DND-41 (cell line): ENCODE measurements at regions not wholly inside any gene's neighbourhood (a gene's known extent, or its start where the extent isn't known, plus 50 kb on each side); places are given as distances from the start of the nearest gene placed in this dataset.

ENCODE experiments used
- CTCF ChIP-seq: IDR thresholded peaks from 2 replicates; pipeline ENCODE4 v1.5.1; 2012; ENCODE audit warnings: borderline replicate concordance, low read length, moderate library complexity, mild to moderate bottlenecking; ENCODE audit not compliant: poor library complexity, severe bottlenecking; ENCODE audit errors: extremely low read depth
- EZH2 ChIP-seq: IDR thresholded peaks from 3 replicates; pipeline ENCODE4 v1.6.1; 2012; ENCODE audit warnings: borderline replicate concordance, low read depth, mild to moderate bottlenecking, moderate library complexity, low read length, inconsistent platforms; ENCODE audit not compliant: severe bottlenecking

GRCh38 chr12:127079636-127080035 is 1187.3 kb upstream of the TMEM132C start:
- TF ChIP-seq EZH2 (no peak), CTCF (no peak)
